Activated CD4-positive, alpha-beta T cell treated with anti-CD3 and anti-CD28 coated beads, Interleukin-2, amount 50 U/mL, for 24 hours (primary cell): ENCODE measurements at regions not wholly inside any gene's neighbourhood (a gene's known extent, or its start where the extent isn't known, plus 50 kb on each side); places are given as distances from the start of the nearest gene placed in this dataset.

Experiments used
- DNase-seq, 2 donors: peaks; one replicate each; pipeline ENCODE4 v3.0.0-alpha.2; 2020; ENCODE audit warnings: low read depth in 1 of 2, low spot score in 1 of 2

- no peak for DNase-seq
These were observed 139.1 kb upstream of the ADRA1B start for GRCh38 chr5:159777049-159777660.

- DNase-seq, result no peak
These were observed 136.8 kb upstream of the ADRA1B start for GRCh38 chr5:159779481-159779880.

- no peak for DNase-seq
These were observed 136.0 kb upstream of the ADRA1B start for GRCh38 chr5:159780246-159780645.

GRCh38 chr5:159781626-159782157 is 134.6 kb upstream of the ADRA1B start:
- DNase-seq, result no peak

GRCh38 chr5:159782197-159782994 is 133.9 kb upstream of the ADRA1B start:
- no peak for DNase-seq

- no peak for DNase-seq
These were observed 133.3 kb upstream of the ADRA1B start for GRCh38 chr5:159782995-159783300.

GRCh38 chr5:159783726-159784247 is 132.5 kb upstream of the ADRA1B start:
- DNase-seq, result no peak

GRCh38 chr5:159784993-159785392 is 131.3 kb upstream of the ADRA1B start:
- no peak for DNase-seq

GRCh38 chr5:159785656-159786055 is 130.6 kb upstream of the ADRA1B start:
- DNase-seq, result no peak

- no peak for DNase-seq
These were observed 130.1 kb upstream of the ADRA1B start for GRCh38 chr5:159786201-159786600.

- DNase-seq, result no peak
These were observed 129.2 kb upstream of the ADRA1B start for GRCh38 chr5:159786901-159787691.

GRCh38 chr5:159787837-159788236 is 128.4 kb upstream of the ADRA1B start:
- no peak for DNase-seq

GRCh38 chr5:159788835-159789331 is 127.4 kb upstream of the ADRA1B start:
- DNase-seq, result no peak

GRCh38 chr5:159792180-159792579 is 124.1 kb upstream of the ADRA1B start:
- DNase-seq, result no peak

GRCh38 chr5:159797261-159797970 is 118.9 kb upstream of the ADRA1B start:
- no peak for DNase-seq

GRCh38 chr5:159799701-159800100 is 116.6 kb upstream of the ADRA1B start:
- no peak for DNase-seq

GRCh38 chr5:159800131-159800840 is 116.0 kb upstream of the ADRA1B start:
- no peak for DNase-seq

GRCh38 chr5:159801303-159801702 is 115.0 kb upstream of the ADRA1B start:
- DNase-seq, result no peak

GRCh38 chr5:159802661-159803060 is 113.6 kb upstream of the ADRA1B start:
- no peak for DNase-seq

GRCh38 chr5:159804121-159804520 is 112.2 kb upstream of the ADRA1B start:
- no peak for DNase-seq
